ENCODE measurements at regions not wholly inside any gene's neighbourhood (a gene's known extent, or its start where the extent isn't known, plus 50 kb on each side); places are given as distances from the start of the nearest gene placed in this dataset.

- TF ChIP-seq CTCF (conservative IDR thresholded peaks at IDR 0.05; ENCODE audit: low read length): no peak
- no peak for TF ChIP-seq EZH2phosphoT487 (IDR thresholded peaks at IDR 0.05; ENCODE audit: borderline replicate concordance)
These were observed 173.6 kb upstream of the IGSF21 start for GRCh38 chr1:17933971-17934370.
